HUES6 (cell line): ENCODE measurements at regions not wholly inside any gene's neighbourhood (a gene's known extent, or its start where the extent isn't known, plus 50 kb on each side); places are given as distances from the start of the nearest gene placed in this dataset.
A peak's percentile ranks its signal among the peaks of the same experiment; 100 is the strongest.

Source experiments
- H3K27ac ChIP-seq: 2 replicates; pipeline ENCODE4 v1.7.0; 2013; ENCODE audit warnings: low read depth, mild to moderate bottlenecking, low read length, inconsistent platforms
- H3K27me3 ChIP-seq: 2 replicates; pipeline ENCODE4 v1.6.1; 2013; ENCODE audit warnings: low read length; ENCODE audit not compliant: control insufficient read depth, insufficient read depth
- H3K36me3 ChIP-seq: 2 replicates; pipeline ENCODE4 v1.6.1; 2013; ENCODE audit warnings: low read length; ENCODE audit not compliant: control insufficient read depth, insufficient read depth
- H3K4me1 ChIP-seq: 2 replicates; pipeline ENCODE4 v1.6.1; 2013; ENCODE audit warnings: low read length; ENCODE audit not compliant: control insufficient read depth, insufficient read depth
- H3K4me3 ChIP-seq: 2 replicates; pipeline ENCODE4 v1.5.1; 2013; ENCODE audit warnings: low read depth, low read length
- H3K9ac ChIP-seq: one replicate; pipeline ENCODE4 v1.6.1; 2013; ENCODE audit warnings: mild to moderate bottlenecking, low read length
- H3K9me3 ChIP-seq: 2 replicates; pipeline ENCODE4 v1.6.1; 2013; ENCODE audit warnings: low read depth, low read length; ENCODE audit not compliant: control insufficient read depth, insufficient read depth

DNA sequence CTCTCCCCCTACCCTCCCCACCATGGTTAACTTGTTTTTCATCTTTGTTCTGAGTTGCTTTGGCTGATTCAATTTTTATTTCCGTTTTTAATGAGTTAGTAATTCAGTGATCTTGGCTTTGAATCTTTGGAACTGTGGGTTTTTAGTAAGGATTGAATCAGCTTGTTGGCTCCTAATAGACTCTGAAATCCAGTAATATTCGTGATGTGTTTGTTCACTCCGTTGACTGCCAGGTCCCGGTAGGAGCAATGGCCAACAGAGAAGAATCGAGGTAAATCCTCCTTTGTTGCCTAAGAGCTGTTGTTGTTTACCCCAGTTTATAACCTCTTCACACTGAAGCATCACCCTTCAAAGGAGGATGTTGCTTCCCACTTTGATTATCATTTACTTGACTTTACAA lies 92.7 kb downstream of the PCSK1 start:
- Histone ChIP-seq H3K4me3 (no peak overlapping the region), H3K9ac (no peak overlapping the region), H3K27me3 (no peaks in the 10 kb centered on the region), H3K4me1 (peaks cover 6% of the 10 kb centered on the region), H3K27ac (no peak overlapping the region), H3K36me3 (no peaks in the 10 kb centered on the region), H3K9me3 (no peaks in the 10 kb centered on the region)

DNA sequence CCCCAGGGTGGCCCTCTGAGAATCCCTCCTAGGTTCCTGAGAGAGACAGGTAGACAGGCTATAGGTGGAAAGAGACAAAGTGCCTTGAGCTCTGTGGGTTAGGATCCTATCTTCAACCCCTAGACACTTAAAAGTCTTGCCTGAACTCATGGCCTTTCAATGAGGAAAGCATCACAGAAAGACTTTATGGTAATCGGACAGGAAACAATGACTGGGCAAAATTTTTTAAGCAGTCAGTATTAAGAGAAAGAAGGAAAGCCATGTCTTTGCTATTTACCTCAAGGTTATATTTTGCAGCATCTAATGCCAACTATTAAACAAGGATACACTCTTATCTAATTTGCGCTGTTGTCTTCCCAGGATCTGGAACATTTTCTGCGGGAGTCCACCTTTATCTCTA lies 93.2 kb downstream of the PCSK1 start:
- H3K4me1 ChIP-seq = peaks cover 6% of the 10 kb centered on the region
- no peak overlapping the region for H3K4me3 ChIP-seq

DNA sequence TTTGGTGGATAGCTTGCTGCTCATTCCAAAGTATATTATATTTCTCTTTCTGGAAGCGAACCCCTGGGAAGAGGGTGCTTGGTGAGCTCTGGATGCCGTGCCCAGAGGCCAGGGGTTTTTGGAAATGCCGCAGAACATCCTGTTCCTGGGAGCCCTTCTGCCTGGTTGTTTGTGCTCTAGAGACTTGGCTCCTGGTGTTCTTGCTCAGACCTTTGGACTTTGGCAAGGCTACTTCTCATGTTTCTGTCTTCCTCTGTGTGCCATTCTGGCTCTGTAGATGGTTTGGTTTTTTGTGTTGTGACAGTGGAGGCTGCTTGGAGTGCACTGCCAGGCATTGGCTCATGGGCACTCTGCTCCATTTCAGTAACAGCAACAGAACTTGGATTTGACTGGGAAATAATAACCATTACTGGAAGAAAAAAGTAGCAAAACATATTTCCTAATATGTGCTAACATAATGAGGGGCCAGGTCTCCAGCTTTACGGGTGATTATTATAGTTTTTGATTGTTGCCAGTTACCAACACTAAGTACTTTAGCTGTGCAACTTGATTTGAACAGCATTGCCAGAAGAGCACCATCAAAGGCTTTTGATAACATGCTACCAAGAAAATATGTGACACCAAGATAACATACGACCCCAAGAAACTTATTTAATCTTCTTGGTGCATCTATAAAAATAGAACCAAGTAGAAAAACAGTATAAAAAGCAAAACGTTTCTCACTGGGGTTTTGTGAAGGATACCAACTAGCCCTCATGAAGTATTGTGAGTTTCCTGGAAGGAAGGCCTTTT lies 94.2 kb downstream of the PCSK1 start:
- no peaks in the 10 kb centered on the region for H3K27me3 ChIP-seq
- H3K36me3 ChIP-seq = no peaks in the 10 kb centered on the region
- peaks cover 6% of the 10 kb centered on the region for H3K4me1 ChIP-seq
- H3K9ac ChIP-seq = no peak overlapping the region
- H3K4me3 ChIP-seq = no peak overlapping the region
- H3K27ac ChIP-seq = no peak overlapping the region
- H3K9me3 ChIP-seq = no peaks in the 10 kb centered on the region

More for the DNA sequence above, 93.2 kb downstream of the PCSK1 start:
- Histone ChIP-seq H3K27ac (no peak overlapping the region), H3K36me3 (no peaks in the 10 kb centered on the region), H3K27me3 (no peaks in the 10 kb centered on the region), H3K9ac (no peak overlapping the region), H3K9me3 (no peaks in the 10 kb centered on the region)

DNA sequence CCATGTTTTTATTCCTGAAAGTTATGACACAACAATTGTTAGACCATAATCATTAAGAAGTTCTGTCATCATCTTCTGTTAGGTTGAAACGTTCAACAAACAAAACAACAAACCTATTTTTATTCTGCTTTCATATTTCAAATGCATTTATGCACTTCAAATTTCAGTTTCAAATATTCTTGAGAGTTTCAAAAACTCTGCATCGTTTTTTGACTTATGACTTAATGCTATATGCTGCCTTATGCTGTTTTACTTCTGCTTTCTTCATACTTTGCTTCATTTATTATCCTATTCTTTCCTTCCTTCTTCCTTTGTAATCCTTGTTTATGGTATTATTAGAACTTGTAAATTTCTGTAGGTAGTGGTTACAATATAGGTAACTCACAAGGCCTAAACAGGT lies 95.0 kb downstream of the PCSK1 start:
- Histone ChIP-seq H3K27ac (no peak overlapping the region), H3K4me1 (peaks cover 6% of the 10 kb centered on the region), H3K9ac (no peak overlapping the region), H3K4me3 (no peak overlapping the region), H3K36me3 (no peaks in the 10 kb centered on the region), H3K27me3 (no peaks in the 10 kb centered on the region), H3K9me3 (no peaks in the 10 kb centered on the region)

DNA sequence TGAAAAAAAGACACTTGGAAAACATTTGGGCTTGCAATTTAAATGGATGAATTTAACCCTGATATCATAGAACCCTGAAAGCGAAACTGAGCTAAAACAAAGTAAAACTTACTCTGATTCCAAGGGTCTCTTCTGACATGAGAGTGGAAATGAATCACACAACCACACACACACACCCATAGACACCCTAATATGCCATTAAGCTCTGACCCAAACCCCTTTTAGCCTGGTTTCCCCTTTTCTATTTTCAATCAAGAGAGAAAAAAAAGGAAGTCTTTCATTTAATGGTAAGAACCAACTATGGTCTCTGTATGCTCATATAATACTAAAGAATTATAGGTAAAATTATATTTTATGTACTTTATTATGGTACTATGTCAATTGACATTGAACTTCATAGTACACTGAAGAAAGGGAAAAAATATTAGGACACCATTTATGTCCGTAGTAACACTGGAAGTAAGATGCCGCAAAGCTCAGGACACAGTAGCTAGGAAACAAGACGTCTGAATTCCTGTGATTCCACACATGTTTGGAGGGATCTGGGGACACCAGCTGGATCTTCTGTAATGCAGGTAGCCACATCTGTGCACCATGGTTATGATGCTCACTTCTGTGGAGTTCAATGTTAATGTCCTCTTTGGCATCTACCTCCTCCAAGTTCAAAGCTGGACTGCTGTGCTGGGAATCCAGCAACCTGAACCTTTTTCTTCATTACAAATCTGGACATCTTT lies 95.8 kb downstream of the PCSK1 start:
- H3K4me3 ChIP-seq = no peak overlapping the region
- H3K36me3 ChIP-seq = no peaks in the 10 kb centered on the region
- no peaks in the 10 kb centered on the region for H3K9me3 ChIP-seq
- no peak overlapping the region for H3K27ac ChIP-seq
- peaks cover 6% of the 10 kb centered on the region for H3K4me1 ChIP-seq
- no peaks in the 10 kb centered on the region for H3K27me3 ChIP-seq
- no peak overlapping the region for H3K9ac ChIP-seq

DNA sequence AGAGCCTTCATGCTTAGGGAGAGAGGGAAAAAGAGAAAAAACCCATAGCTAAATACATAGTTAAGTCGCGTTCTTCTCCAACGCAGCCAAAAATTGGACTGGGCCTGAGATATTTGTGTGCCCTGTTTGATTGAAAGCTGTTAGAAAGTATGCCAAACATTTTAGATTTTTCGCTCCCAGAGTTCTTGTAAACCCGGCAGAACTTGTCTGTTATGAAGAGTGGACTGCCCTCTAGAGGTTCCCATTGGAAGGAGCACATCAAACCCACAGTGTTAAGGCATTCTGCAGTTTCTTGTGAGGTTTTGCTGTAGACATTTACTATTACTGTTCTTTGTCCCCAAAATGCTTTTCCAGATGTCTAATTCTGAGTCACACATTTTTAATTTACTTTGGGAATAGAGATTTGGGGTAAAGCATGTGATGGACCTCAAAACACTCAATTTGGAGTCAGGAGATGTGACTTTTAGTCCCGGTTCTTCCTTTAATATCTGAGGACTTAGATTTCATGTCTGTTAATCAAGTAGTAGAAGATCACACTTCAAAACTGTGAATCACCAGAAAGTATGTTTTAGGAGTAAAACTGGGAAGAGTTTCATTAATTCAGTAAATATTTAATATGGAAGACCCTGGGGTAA lies 96.6 kb downstream of the PCSK1 start:
- H3K9ac ChIP-seq = no peak overlapping the region
- H3K27me3 ChIP-seq = no peaks in the 10 kb centered on the region
- 0 out of 2 replicates have a peak overlapping the region, but pooled peaks have one; percentile 10 for H3K4me3 ChIP-seq
- H3K27ac ChIP-seq = no peak overlapping the region
- no peaks in the 10 kb centered on the region for H3K9me3 ChIP-seq
- no peaks in the 10 kb centered on the region for H3K36me3 ChIP-seq
- peaks cover 6% of the 10 kb centered on the region for H3K4me1 ChIP-seq

DNA sequence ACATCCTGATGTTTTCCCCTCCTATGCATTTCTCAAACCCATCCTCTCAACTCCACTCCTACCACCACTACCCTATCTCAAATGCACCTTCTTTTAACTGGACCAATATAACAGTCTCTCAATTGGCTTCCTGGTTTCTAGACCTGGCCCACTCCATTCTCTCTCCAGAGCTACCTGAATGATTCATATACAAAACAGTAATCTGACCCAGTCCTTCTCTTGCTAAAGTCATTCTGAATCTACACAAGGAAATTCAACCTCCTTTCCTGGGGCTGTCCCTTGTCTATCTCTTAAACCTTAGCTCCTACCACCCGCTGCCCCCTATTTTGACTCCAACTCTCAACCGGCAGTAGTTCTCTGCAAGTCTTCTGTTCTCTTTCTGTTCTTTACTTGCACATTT lies 97.2 kb downstream of the PCSK1 start:
- no peaks in the 10 kb centered on the region for H3K36me3 ChIP-seq
- 0 out of 2 replicates have a peak overlapping the region, but pooled peaks have one; percentile 10 for H3K4me3 ChIP-seq
- H3K27me3 ChIP-seq = no peaks in the 10 kb centered on the region
- H3K9ac ChIP-seq = no peak overlapping the region
- no peaks in the 10 kb centered on the region for H3K9me3 ChIP-seq
- H3K4me1 ChIP-seq = peaks cover 6% of the 10 kb centered on the region
- no peak overlapping the region for H3K27ac ChIP-seq

DNA sequence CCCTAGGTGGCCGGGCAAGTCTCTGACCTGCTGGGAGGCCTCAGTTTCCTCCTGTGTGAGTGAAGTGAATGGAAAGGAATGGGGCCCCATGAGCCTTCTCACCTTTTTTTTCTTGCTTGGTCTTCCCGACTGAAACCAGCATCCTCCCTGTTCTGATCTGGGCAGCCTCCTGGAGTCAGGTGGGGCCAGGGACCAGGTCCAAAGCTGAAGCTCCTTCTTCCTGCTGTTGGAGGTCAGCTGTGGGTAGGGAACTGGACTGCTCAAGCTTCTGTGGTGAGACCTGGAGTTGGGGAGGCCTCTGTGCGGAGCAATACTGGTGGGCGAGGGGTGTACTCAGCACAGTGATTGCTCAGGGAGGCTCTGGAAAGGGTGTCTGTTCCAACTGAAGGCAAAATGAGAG lies 99.7 kb downstream of the PCSK1 start:
- no peaks in the 10 kb centered on the region for H3K27me3 ChIP-seq
- no peak overlapping the region for H3K4me3 ChIP-seq
- H3K9me3 ChIP-seq = no peaks in the 10 kb centered on the region
- no peak overlapping the region for H3K9ac ChIP-seq
- H3K36me3 ChIP-seq = no peaks in the 10 kb centered on the region
- peaks cover 6% of the 10 kb centered on the region for H3K4me1 ChIP-seq
- no peak overlapping the region for H3K27ac ChIP-seq

DNA sequence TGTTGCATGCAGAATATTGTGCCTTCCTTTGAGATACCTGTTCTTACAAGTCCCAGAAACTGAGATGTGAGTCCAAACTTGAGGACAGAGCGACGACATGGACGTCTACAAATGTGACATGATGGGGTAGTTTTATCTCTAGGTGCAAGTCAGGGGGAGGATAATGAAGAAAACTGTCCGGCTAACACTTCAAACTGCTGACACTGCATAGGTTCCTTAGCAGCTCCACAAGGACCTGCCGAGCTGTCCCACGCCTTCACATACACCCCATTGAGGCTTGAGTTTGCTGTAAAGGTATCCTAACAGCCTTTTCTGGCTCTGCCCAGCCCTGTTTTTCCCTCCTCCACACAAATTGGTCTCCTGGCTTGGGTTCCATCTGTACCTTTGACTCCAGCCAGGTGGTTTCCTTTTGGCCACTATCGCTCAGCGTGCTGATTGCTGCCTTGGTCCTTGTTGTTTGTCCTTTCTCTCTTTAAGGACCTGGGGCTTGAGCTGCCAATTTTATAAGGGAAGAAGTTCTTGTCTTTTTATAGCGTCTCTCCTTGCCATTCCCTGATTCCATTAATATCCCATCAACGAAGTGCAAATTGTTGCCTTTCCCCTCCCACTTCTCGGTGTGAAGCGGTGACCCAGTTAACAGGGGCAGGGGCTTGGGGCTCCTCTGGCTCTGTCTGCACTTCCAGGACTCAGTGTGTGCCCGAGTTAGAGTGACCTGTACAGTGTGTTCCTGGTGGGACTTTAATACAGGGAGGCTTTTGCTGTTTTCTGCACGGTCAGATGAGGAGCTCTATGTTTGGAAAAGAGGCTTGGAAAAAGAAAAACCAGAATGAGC lies 100.3 kb downstream of the PCSK1 start:
- no peak overlapping the region for H3K9ac ChIP-seq
- H3K27ac ChIP-seq = no peak overlapping the region
- H3K4me1 ChIP-seq = peaks cover 6% of the 10 kb centered on the region
- no peaks in the 10 kb centered on the region for H3K36me3 ChIP-seq
- no peaks in the 10 kb centered on the region for H3K27me3 ChIP-seq
- H3K9me3 ChIP-seq = no peaks in the 10 kb centered on the region
- no peak overlapping the region for H3K4me3 ChIP-seq

DNA sequence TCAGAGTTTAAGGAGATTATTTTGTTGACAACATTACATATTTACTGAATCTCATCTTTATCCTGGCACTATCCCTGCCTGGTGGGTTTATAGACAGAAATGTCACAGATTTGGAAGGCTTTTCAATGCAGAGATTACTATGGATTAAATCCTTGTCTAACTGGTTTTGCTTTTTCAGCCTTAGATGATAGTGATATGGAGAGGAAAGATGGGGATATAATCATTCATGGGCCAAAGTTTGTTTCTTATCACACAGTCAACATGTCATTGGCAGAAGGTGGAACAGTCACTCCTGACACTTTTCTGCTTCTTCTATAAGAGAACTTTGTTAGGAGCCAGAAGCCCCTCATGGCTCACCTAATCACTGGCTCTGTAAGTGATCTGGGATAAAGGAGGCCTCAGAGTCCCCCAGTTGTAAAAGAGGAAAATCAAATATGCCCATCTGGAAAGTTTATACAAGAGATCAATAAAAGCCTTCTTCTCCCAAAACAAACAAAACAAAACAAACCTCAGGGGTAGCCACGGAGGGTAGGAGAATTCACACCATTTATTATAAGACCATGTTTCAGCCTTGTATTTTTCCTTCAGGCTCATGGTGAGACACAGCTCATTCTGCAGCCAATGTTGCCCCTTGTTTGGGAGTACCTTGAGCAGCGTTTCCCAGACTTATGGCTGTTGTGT lies 101.2 kb downstream of the PCSK1 start:
- Histone ChIP-seq H3K36me3 (no peaks in the 10 kb centered on the region), H3K4me1 (peaks cover 6% of the 10 kb centered on the region), H3K27ac (no peak overlapping the region), H3K9ac (no peak overlapping the region), H3K9me3 (no peaks in the 10 kb centered on the region), H3K4me3 (no peak overlapping the region), H3K27me3 (no peaks in the 10 kb centered on the region)
